ENCODE measurements at regions not wholly inside any gene's neighbourhood (a gene's known extent, or its start where the extent isn't known, plus 50 kb on each side); places are given as distances from the start of the nearest gene placed in this dataset.

- H3K36me3 ChIP-seq (replicated peaks in 1 of 2; ENCODE audit: insufficient read depth in 1 of 2, low read depth in 2 of 2): no peaks in the 10 kb centered on the region
- no peak for TF ChIP-seq POLR2A (IDR thresholded peaks at IDR 0.05)
- TF ChIP-seq CTCF (IDR thresholded peaks at IDR 0.05): no peak
- intact Hi-C loops (cut with DNase I): no loop called here
- no peaks in the 10 kb centered on the region for H3K4me1 ChIP-seq
- H3K27me3 ChIP-seq: no peaks in the 10 kb centered on the region
- no peak overlapping the region for H3K27ac ChIP-seq
- ATAC-seq (no peak), DNase-seq (no peak)
- no peaks in the 10 kb centered on the region for H3K9me3 ChIP-seq
- WGBS, 2 donors: 15 to 35% methylated on average over 1 of the region's 1 CpG
- H3K4me3 ChIP-seq: no peak overlapping the region
Measured at GRCh38 chr4:180377741-180378140, 1865.5 kb upstream of the TENM3 start.

GRCh38 chr4:180380733-180381132, 1862.5 kb upstream of the TENM3 start:
- no peaks in the 10 kb centered on the region for H3K36me3 ChIP-seq (replicated peaks in 1 of 2; ENCODE audit: insufficient read depth in 1 of 2, low read depth in 2 of 2)
- WGBS, 2 donors: 63 to 64% methylated on average over 5 of the region's 5 CpGs
- no peak for TF ChIP-seq CTCF (IDR thresholded peaks at IDR 0.05)
- no peak for TF ChIP-seq POLR2A (IDR thresholded peaks at IDR 0.05)
- H3K9me3 ChIP-seq: no peaks in the 10 kb centered on the region
- no peaks in the 10 kb centered on the region for H3K4me1 ChIP-seq
- DNase-seq (no peak), ATAC-seq (no peak)
- intact Hi-C loops (cut with DNase I): no loop called here
- H3K27me3 ChIP-seq: no peaks in the 10 kb centered on the region
- H3K27ac ChIP-seq: no peak overlapping the region
- no peak overlapping the region for H3K4me3 ChIP-seq

GRCh38 chr4:180391613-180392012, 1851.6 kb upstream of the TENM3 start:
- no peaks in the 10 kb centered on the region for H3K9me3 ChIP-seq
- H3K4me1 ChIP-seq: no peaks in the 10 kb centered on the region
- no peaks in the 10 kb centered on the region for H3K27me3 ChIP-seq
- no peak for DNase-seq
- 84% methylated on average over 2 of the region's 2 CpGs for WGBS, 2 donors
- intact Hi-C loops (cut with DNase I): no loop called here
- no peak overlapping the region for H3K4me3 ChIP-seq
- H3K36me3 ChIP-seq (replicated peaks in 1 of 2; ENCODE audit: insufficient read depth in 1 of 2, low read depth in 2 of 2): no peaks in the 10 kb centered on the region
- no peak for TF ChIP-seq CTCF (IDR thresholded peaks at IDR 0.05)
- no peak for TF ChIP-seq POLR2A (IDR thresholded peaks at IDR 0.05)
- H3K27ac ChIP-seq: no peak overlapping the region
- ATAC-seq: no peak

GRCh38 chr4:180394312-180394711, 1848.9 kb upstream of the TENM3 start:
- H3K36me3 ChIP-seq (replicated peaks in 1 of 2; ENCODE audit: insufficient read depth in 1 of 2, low read depth in 2 of 2): no peaks in the 10 kb centered on the region
- no peak overlapping the region for H3K4me3 ChIP-seq
- no peak for ATAC-seq
- no peak for DNase-seq
- H3K27me3 ChIP-seq: no peaks in the 10 kb centered on the region
- no peaks in the 10 kb centered on the region for H3K4me1 ChIP-seq
- TF ChIP-seq POLR2A (IDR thresholded peaks at IDR 0.05) (no peak), CTCF (IDR thresholded peaks at IDR 0.05) (no peak)
- intact Hi-C loops (cut with DNase I): no loop called here
- H3K9me3 ChIP-seq: no peaks in the 10 kb centered on the region
- WGBS, 2 donors: 51 to 69% methylated on average over 2 of the region's 2 CpGs
- no peak overlapping the region for H3K27ac ChIP-seq

GRCh38 chr4:180394730-180395129, 1848.5 kb upstream of the TENM3 start:
- Histone ChIP-seq H3K9me3 (no peaks in the 10 kb centered on the region), H3K27ac (no peak overlapping the region), H3K4me1 (no peaks in the 10 kb centered on the region), H3K27me3 (no peaks in the 10 kb centered on the region), H3K4me3 (no peak overlapping the region), H3K36me3 (replicated peaks in 1 of 2; ENCODE audit: insufficient read depth in 1 of 2, low read depth in 2 of 2) (no peaks in the 10 kb centered on the region)
- 83 to 96% methylated on average over 3 of the region's 3 CpGs for WGBS, 2 donors
- TF ChIP-seq CTCF (IDR thresholded peaks at IDR 0.05) (no peak), POLR2A (IDR thresholded peaks at IDR 0.05) (no peak)
- no peak for DNase-seq
- no peak for ATAC-seq
- intact Hi-C loops (cut with DNase I): no loop called here
